ENCODE measurements at regions not wholly inside any gene's neighbourhood (a gene's known extent, or its start where the extent isn't known, plus 50 kb on each side); places are given as distances from the start of the nearest gene placed in this dataset.

DNA sequence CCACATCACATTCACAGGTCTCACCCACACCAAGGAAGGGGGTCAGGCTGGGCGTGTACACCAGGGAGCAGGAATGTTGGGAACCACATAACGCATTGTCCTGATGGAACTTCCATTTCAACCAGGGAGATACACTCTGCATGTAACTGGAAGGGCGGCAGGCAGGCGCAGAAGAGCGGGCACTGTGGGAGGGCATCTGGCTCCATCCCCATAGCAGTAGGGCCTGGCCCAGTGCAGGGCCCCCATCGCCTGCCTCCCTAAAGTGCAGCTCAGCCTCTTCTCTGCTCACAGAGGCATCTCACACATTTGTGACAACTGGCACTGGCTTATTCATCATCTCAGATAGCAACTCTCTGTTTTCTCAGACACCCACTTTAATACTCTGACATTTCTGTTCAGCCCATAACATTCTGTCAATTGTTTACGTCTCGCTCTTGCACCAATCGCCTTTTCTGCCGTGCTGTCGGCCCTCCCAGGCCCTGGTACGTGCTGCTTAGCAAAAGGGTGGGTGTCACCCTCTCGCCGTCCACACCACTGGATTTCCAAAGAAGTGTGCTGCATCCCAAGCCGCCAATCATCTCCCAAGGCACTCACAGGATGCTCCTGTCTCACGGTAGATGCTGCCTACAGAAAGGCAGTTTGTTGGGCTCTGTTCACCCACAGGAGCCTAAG, 353.3 kb upstream of the ZNF507 start:
- no peaks in the 10 kb centered on the region for H3K27me3 ChIP-seq (replicated peaks; ENCODE audit: control insufficient read depth, insufficient read depth, low read length)
- DNase-seq (ENCODE audit: extremely low read depth, insufficient read length): no peak
- H3K36me3 ChIP-seq (ENCODE audit: control insufficient read depth, insufficient read depth, low read length): no peaks in the 10 kb centered on the region
- TF ChIP-seq, protein P1, sequence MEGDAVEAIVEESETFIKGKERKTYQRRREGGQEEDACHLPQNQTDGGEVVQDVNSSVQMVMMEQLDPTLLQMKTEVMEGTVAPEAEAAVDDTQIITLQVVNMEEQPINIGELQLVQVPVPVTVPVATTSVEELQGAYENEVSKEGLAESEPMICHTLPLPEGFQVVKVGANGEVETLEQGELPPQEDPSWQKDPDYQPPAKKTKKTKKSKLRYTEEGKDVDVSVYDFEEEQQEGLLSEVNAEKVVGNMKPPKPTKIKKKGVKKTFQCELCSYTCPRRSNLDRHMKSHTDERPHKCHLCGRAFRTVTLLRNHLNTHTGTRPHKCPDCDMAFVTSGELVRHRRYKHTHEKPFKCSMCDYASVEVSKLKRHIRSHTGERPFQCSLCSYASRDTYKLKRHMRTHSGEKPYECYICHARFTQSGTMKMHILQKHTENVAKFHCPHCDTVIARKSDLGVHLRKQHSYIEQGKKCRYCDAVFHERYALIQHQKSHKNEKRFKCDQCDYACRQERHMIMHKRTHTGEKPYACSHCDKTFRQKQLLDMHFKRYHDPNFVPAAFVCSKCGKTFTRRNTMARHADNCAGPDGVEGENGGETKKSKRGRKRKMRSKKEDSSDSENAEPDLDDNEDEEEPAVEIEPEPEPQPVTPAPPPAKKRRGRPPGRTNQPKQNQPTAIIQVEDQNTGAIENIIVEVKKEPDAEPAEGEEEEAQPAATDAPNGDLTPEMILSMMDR (IDR thresholded peaks at IDR 0.05; ENCODE audit: insufficient read depth, low read length, poor library complexity, severe bottlenecking): no peak
- no peak overlapping the region for H3K4me3 ChIP-seq (replicated peaks; ENCODE audit: low read depth, low read length)

DNA sequence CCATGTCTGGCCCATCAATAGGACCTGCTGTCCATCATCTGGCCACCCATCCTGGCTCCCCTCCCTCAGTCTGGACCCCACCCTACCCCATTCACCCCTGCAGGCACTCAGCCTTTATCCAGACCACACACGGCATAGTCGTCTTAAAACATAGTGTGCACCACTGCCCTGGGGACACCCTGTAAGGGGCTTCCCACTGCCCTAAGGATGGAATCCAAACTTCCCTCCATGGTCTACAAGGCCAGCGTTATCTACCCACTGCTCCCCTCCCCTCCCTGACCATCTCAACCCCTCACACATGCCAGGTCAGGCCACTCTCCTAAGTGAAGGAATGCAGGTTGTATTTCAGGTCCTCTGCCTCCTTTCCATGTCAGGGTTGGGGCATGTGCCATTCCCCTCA, 352.7 kb upstream of the ZNF507 start:
- Histone ChIP-seq H3K4me3 (replicated peaks; ENCODE audit: low read depth, low read length) (no peak overlapping the region), H3K27me3 (replicated peaks; ENCODE audit: control insufficient read depth, insufficient read depth, low read length) (no peaks in the 10 kb centered on the region), H3K36me3 (ENCODE audit: control insufficient read depth, insufficient read depth, low read length) (no peaks in the 10 kb centered on the region)
- TF ChIP-seq, protein P1 (IDR thresholded peaks at IDR 0.05; ENCODE audit: insufficient read depth, low read length, poor library complexity, severe bottlenecking): no peak
- DNase-seq (ENCODE audit: extremely low read depth, insufficient read length): no peak

DNA sequence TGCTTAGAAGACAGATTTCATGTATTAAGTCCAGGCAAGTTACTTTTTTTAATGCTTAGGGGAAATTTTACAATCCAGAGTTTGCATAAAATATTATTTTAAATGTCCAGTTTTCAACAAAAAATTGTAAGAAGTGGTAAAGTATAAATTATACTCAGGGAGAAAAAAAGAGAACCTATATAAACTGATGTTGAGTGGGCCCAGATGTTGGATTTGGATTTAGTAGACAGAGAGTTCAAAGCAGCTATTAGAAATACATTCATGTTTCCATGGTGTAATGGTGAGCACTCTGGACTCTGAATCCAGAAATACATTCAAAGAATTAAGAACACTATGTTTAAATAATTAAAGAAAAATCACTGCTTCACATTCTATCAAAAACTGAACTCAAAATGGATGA, 349.9 kb upstream of the ZNF507 start:
- TF ChIP-seq, protein P1 (IDR thresholded peaks at IDR 0.05; ENCODE audit: insufficient read depth, low read length, poor library complexity, severe bottlenecking): no peak
- no peak for DNase-seq (ENCODE audit: extremely low read depth, insufficient read length)

DNA sequence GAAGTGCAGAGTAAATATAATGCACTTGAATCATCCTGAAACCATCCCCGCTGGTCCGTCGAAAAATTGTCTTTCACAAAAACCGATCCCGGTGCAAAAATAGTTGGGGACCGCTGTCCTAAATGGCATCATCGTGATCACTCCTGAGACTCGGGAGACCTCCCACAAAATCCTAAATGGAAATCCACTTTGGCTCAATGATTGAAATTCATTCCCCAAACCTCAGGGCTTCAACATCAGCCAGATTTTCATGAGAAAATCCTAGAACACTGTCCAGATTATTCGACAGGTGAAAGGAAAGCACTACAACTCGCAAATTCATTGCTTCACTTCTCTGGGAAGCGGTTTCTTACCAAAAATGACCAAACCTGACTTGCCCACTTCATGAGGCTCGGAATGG, 335.3 kb upstream of the ZNF507 start:
- Histone ChIP-seq H3K36me3 (ENCODE audit: control insufficient read depth, insufficient read depth, low read length) (no peaks in the 10 kb centered on the region), H3K4me3 (replicated peaks; ENCODE audit: low read depth, low read length) (no peak overlapping the region), H3K27me3 (replicated peaks; ENCODE audit: control insufficient read depth, insufficient read depth, low read length) (no peaks in the 10 kb centered on the region)
- TF ChIP-seq, protein P1 (IDR thresholded peaks at IDR 0.05; ENCODE audit: insufficient read depth, low read length, poor library complexity, severe bottlenecking): no peak
- no peak for DNase-seq (ENCODE audit: extremely low read depth, insufficient read length)

More for the DNA sequence above, 349.9 kb upstream of the ZNF507 start:
- no peaks in the 10 kb centered on the region for H3K36me3 ChIP-seq (ENCODE audit: control insufficient read depth, insufficient read depth, low read length)
- no peaks in the 10 kb centered on the region for H3K27me3 ChIP-seq (replicated peaks; ENCODE audit: control insufficient read depth, insufficient read depth, low read length)
- no peak overlapping the region for H3K4me3 ChIP-seq (replicated peaks; ENCODE audit: low read depth, low read length)

DNA sequence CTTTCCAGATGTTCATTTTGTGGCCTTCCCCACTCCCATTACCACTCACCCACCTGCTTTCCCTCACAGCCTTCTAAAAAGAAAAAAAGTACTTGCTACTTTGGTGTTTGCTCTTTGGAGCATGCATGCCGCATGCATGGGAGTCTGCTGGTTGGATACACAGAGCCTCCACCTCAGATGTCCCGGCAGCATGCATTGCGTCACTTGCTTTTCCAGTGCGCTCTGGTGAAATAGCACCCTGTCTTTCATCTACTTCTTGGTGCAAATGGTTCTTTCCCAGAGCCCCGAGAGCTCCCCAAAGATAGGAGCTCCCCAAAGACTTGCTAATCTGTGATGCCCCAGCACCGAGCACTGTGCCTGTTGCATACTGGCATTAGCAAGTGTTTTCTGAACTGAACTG, 333.2 kb upstream of the ZNF507 start:
- TF ChIP-seq, protein P1 (IDR thresholded peaks at IDR 0.05; ENCODE audit: insufficient read depth, low read length, poor library complexity, severe bottlenecking): no peak
- Histone ChIP-seq H3K27me3 (replicated peaks; ENCODE audit: control insufficient read depth, insufficient read depth, low read length) (no peaks in the 10 kb centered on the region), H3K4me3 (replicated peaks; ENCODE audit: low read depth, low read length) (no peak overlapping the region), H3K36me3 (ENCODE audit: control insufficient read depth, insufficient read depth, low read length) (no peaks in the 10 kb centered on the region)
- no peak for DNase-seq (ENCODE audit: extremely low read depth, insufficient read length)
